ENCODE measurements at regions not wholly inside any gene's neighbourhood (a gene's known extent, or its start where the extent isn't known, plus 50 kb on each side); places are given as distances from the start of the nearest gene placed in this dataset.

- TF ChIP-seq HMGXB4 (CRISPR knock-in tag; IDR thresholded peaks at IDR 0.05; ENCODE audit: borderline replicate concordance) (no peak), EP300 (IDR thresholded peaks at IDR 0.05) (no peak), CEBPB (IDR thresholded peaks at IDR 0.05) (no peak), NR3C1 (IDR thresholded peaks at IDR 0.05) (no peak)
These were observed 63.8 kb upstream of the TAPT1 start for GRCh38 chr4:16289897-16290554.
